HUES6 (cell line): ENCODE measurements at regions not wholly inside any gene's neighbourhood (a gene's known extent, or its start where the extent isn't known, plus 50 kb on each side); places are given as distances from the start of the nearest gene placed in this dataset.

Experiments
- H3K27ac ChIP-seq: 2 replicates; pipeline ENCODE4 v1.7.0; 2013; ENCODE audit warnings: low read depth, mild to moderate bottlenecking, low read length, inconsistent platforms
- H3K27me3 ChIP-seq: 2 replicates; pipeline ENCODE4 v1.6.1; 2013; ENCODE audit warnings: low read length; ENCODE audit not compliant: control insufficient read depth, insufficient read depth
- H3K36me3 ChIP-seq: 2 replicates; pipeline ENCODE4 v1.6.1; 2013; ENCODE audit warnings: low read length; ENCODE audit not compliant: control insufficient read depth, insufficient read depth
- H3K4me1 ChIP-seq: 2 replicates; pipeline ENCODE4 v1.6.1; 2013; ENCODE audit warnings: low read length; ENCODE audit not compliant: control insufficient read depth, insufficient read depth
- H3K4me3 ChIP-seq: 2 replicates; pipeline ENCODE4 v1.5.1; 2013; ENCODE audit warnings: low read depth, low read length
- H3K9ac ChIP-seq: one replicate; pipeline ENCODE4 v1.6.1; 2013; ENCODE audit warnings: mild to moderate bottlenecking, low read length
- H3K9me3 ChIP-seq: 2 replicates; pipeline ENCODE4 v1.6.1; 2013; ENCODE audit warnings: low read depth, low read length; ENCODE audit not compliant: control insufficient read depth, insufficient read depth

- Histone ChIP-seq H3K4me1 (peaks cover 5% of the 10 kb centered on the region; the same call in 1 of the 2 replicates), H3K27ac (no peak overlapping the region), H3K27me3 (no peaks in the 10 kb centered on the region), H3K9me3 (no peaks in the 10 kb centered on the region), H3K9ac (no peak overlapping the region), H3K36me3 (no peaks in the 10 kb centered on the region), H3K4me3 (no peak overlapping the region)
These were observed 146.7 kb upstream of the VRK2 start for GRCh38 chr2:57899898-57900297.

- no peaks in the 10 kb centered on the region for H3K9me3 ChIP-seq
- H3K4me1 ChIP-seq: peaks cover 5% of the 10 kb centered on the region; the same call in 1 of the 2 replicates
- H3K27me3 ChIP-seq: no peaks in the 10 kb centered on the region
- no peak overlapping the region for H3K27ac ChIP-seq
- no peak overlapping the region; the same call in 1 of the 2 replicates for H3K4me3 ChIP-seq
- no peaks in the 10 kb centered on the region for H3K36me3 ChIP-seq
- no peak overlapping the region for H3K9ac ChIP-seq
These were observed 144.0 kb upstream of the VRK2 start for GRCh38 chr2:57902578-57902977.

GRCh38 chr2:57906152-57906732 lies 140.4 kb upstream of the VRK2 start:
- Histone ChIP-seq H3K27ac (no peak overlapping the region), H3K9ac (no peak overlapping the region), H3K27me3 (no peaks in the 10 kb centered on the region), H3K4me1 (peaks cover 5% of the 10 kb centered on the region; the same call in 1 of the 2 replicates), H3K36me3 (no peaks in the 10 kb centered on the region), H3K4me3 (no peak overlapping the region), H3K9me3 (no peaks in the 10 kb centered on the region)

- H3K9me3 ChIP-seq: no peaks in the 10 kb centered on the region
- no peak overlapping the region for H3K4me3 ChIP-seq
- no peak overlapping the region for H3K9ac ChIP-seq
- no peaks in the 10 kb centered on the region for H3K36me3 ChIP-seq
- H3K4me1 ChIP-seq: peaks cover 4% of the 10 kb centered on the region; the same call in 1 of the 2 replicates
- H3K27ac ChIP-seq: no peak overlapping the region
- no peaks in the 10 kb centered on the region for H3K27me3 ChIP-seq
These were observed 139.2 kb upstream of the VRK2 start for GRCh38 chr2:57907411-57907810.

- H3K4me3 ChIP-seq: no peak overlapping the region
- no peaks in the 10 kb centered on the region for H3K36me3 ChIP-seq
- H3K9me3 ChIP-seq: no peaks in the 10 kb centered on the region
- H3K27me3 ChIP-seq: no peaks in the 10 kb centered on the region
- no peak overlapping the region for H3K27ac ChIP-seq
- no peak overlapping the region for H3K9ac ChIP-seq
- H3K4me1 ChIP-seq: no peaks in the 10 kb centered on the region
These were observed 137.9 kb upstream of the VRK2 start for GRCh38 chr2:57908736-57909161.

GRCh38 chr2:57918126-57918525 lies 128.5 kb upstream of the VRK2 start:
- Histone ChIP-seq H3K27ac (no peak overlapping the region), H3K9me3 (no peaks in the 10 kb centered on the region), H3K4me3 (no peak overlapping the region), H3K9ac (no peak overlapping the region), H3K4me1 (no peaks in the 10 kb centered on the region), H3K36me3 (no peaks in the 10 kb centered on the region), H3K27me3 (no peaks in the 10 kb centered on the region)

GRCh38 chr2:57920342-57920939 lies 126.2 kb upstream of the VRK2 start:
- no peaks in the 10 kb centered on the region for H3K36me3 ChIP-seq
- no peaks in the 10 kb centered on the region for H3K9me3 ChIP-seq
- no peaks in the 10 kb centered on the region for H3K4me1 ChIP-seq
- H3K9ac ChIP-seq: no peak overlapping the region
- no peak overlapping the region for H3K27ac ChIP-seq
- no peaks in the 10 kb centered on the region for H3K27me3 ChIP-seq
- no peak overlapping the region for H3K4me3 ChIP-seq

GRCh38 chr2:57934659-57935058 lies 111.9 kb upstream of the VRK2 start:
- H3K9ac ChIP-seq: no peak overlapping the region
- no peaks in the 10 kb centered on the region; the same call in 1 of the 2 replicates for H3K4me1 ChIP-seq
- no peak overlapping the region for H3K27ac ChIP-seq
- no peak overlapping the region for H3K4me3 ChIP-seq
- H3K9me3 ChIP-seq: no peaks in the 10 kb centered on the region
- H3K27me3 ChIP-seq: no peaks in the 10 kb centered on the region
- H3K36me3 ChIP-seq: no peaks in the 10 kb centered on the region

- Histone ChIP-seq H3K9me3 (no peaks in the 10 kb centered on the region), H3K4me1 (no peaks in the 10 kb centered on the region; the same call in 1 of the 2 replicates), H3K4me3 (no peak overlapping the region), H3K27ac (no peak overlapping the region), H3K9ac (no peak overlapping the region), H3K27me3 (no peaks in the 10 kb centered on the region), H3K36me3 (no peaks in the 10 kb centered on the region)
These were observed 110.4 kb upstream of the VRK2 start for GRCh38 chr2:57936216-57936615.

GRCh38 chr2:57937456-57937855 lies 109.2 kb upstream of the VRK2 start:
- Histone ChIP-seq H3K9me3 (no peaks in the 10 kb centered on the region), H3K4me1 (no peaks in the 10 kb centered on the region; the same call in 1 of the 2 replicates), H3K4me3 (no peak overlapping the region), H3K27me3 (no peaks in the 10 kb centered on the region), H3K9ac (no peak overlapping the region), H3K27ac (no peak overlapping the region), H3K36me3 (no peaks in the 10 kb centered on the region)

GRCh38 chr2:57941816-57942215 lies 104.8 kb upstream of the VRK2 start:
- Histone ChIP-seq H3K27ac (no peak overlapping the region), H3K4me3 (no peak overlapping the region), H3K27me3 (no peaks in the 10 kb centered on the region), H3K36me3 (no peaks in the 10 kb centered on the region), H3K9me3 (no peaks in the 10 kb centered on the region), H3K9ac (no peak overlapping the region), H3K4me1 (no peaks in the 10 kb centered on the region; the same call in 1 of the 2 replicates)
